COLO668 (cell line): ENCODE measurements at regions not wholly inside any gene's neighbourhood (a gene's known extent, or its start where the extent isn't known, plus 50 kb on each side); places are given as distances from the start of the nearest gene placed in this dataset.

Experiments used
- DNase-seq: peaks from one replicate; lab custom pipeline; 2025; ENCODE audit not compliant: unreplicated experiment; lab: John Stamatoyannopoulos, UW

- no peak for DNase-seq
Observed at GRCh38 chr6:43877036-43877435, 107.0 kb downstream of the VEGFA start.

- DNase-seq = no peak
Observed at GRCh38 chr6:43876602-43877001, 106.6 kb downstream of the VEGFA start.

DNA sequence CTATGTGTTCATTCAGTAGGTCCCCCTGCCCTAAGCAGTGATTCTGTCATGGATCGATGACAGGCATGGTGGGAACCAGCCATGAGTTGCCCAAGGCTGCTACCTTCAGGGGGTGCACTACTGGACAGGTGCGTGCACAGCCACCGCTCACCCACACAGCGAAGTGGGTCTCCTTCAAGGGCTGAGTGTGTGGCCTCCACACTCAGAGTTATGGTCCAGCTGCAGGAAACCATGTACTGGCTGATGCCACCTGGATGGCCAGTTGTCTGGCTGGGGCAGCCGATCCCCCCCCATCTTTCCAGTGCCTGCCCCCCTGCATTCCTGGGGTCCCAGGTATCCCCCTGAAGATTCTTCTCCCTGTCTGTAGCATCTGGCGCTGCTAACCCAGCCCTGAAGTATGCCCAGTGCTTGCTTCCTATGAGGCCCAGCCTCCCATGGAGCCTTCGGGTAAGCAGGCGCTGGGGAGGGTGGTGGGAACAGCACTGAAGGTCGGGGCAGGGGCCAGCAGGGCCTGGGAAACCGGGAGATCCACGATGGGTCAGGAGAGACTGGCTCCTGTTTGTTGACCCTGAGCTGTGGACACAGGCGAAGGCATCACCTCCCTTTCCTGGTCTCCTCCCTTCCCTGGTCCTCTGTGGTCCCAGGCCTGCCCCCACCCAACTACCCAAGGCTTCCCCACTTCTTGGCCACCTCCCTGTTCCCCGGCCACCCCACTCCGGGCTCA is 106.0 kb downstream of the VEGFA start:
- DNase-seq = no peak

DNA sequence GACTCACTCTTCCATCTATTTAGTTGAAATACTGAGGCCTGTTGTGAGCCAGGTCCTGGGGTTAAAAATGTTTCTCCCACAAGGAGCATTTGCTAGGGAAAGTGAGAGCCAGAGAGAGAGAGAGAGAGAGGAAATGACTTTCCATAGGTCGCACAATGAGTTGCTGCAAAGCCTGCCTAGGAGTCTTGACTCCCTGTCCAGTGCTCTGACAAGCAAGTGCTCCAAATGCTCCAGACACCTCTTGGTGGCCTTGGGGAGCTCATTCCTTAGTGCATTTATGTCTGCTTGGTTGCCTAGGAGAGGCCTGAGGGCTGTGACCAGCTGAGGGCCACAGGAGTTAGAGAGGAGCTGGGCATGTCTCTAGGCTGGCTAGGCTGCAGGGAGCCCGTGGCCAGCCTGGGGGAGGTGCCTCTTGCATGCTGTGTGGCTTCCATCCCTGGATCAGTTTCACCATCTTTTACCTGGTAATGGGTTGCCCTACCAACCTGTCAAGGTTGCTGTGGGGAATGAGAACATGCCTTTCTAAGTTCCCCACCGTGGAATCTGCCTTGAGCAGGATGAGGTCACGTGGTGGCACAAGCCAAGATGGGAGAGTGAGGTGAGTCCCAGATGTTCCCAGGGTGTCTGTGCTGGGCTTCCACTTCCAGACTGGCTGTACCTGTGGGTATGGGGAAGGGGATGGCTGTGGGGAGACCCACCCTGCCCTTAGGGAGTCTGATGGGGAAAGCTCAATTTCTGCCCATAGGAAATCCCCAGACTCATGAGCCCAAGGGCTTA is 105.0 kb downstream of the VEGFA start:
- DNase-seq = no peak

GRCh38 chr6:43873806-43874714 is 104.0 kb downstream of the VEGFA start:
- peak; percentile 78 for DNase-seq

DNA sequence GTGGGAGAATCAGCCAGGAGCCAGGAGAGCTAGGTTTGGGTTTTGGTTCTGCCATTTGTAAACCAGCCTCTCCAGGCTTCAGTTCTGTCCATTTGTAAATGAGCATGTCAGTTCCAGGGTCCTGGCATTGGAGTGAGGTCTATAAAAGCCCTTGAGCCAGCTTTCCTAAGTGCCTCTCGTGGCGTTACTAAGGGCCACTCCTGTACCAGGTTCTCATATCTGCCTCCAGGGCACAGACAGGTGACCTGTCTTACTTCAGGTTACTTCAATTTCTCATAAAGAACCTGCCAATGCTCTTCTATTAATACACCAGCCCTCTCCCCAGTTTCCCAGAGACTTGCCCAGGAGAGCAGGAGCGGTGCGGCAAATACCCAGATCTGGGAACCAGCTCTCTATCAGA is 101.9 kb downstream of the VEGFA start:
- no peak for DNase-seq

DNA sequence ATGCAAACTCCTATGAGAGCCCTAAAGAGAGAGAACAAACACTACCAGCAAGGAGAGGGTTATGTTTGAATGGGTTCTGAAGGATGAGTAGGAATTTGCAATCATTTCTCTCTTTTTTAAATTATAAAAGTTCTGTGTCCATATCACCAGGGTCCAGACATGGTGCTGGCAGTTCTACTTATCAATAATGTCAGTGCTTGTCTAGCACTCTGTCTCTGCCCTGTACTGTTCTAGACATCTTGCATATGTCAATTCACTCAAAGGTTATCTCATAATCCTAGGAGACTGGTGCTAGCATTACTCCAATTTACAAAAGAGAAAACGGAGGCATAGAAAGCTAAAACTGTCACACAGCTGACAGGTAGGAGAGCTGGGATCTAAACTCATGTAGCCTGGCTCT is 101.3 kb downstream of the VEGFA start:
- no peak for DNase-seq

DNA sequence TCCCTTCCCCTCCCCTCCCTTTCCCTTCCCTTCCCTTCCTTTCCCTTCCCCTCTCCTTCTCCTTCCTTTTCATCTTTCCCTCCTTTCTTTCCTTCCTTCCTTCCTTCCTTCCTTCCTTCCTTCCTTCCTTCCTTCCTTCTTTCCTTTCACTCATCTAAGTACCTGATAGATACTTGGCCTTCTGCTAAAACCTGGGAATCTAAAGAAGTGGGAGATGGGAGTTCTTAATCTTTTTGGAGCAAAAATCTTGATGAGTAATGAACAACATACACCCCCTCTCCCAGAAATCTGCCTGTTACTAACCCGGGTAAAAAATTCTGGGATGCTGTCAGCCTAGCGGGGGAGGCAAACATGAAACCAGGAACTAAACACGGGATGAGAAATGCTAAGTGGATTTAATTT is 100.7 kb downstream of the VEGFA start:
- no peak for DNase-seq

- no peak for DNase-seq
Observed at GRCh38 chr6:43869792-43870659, 100.0 kb downstream of the VEGFA start.

- DNase-seq = no peak
Observed at GRCh38 chr6:43869079-43869710, 99.2 kb downstream of the VEGFA start.

DNA sequence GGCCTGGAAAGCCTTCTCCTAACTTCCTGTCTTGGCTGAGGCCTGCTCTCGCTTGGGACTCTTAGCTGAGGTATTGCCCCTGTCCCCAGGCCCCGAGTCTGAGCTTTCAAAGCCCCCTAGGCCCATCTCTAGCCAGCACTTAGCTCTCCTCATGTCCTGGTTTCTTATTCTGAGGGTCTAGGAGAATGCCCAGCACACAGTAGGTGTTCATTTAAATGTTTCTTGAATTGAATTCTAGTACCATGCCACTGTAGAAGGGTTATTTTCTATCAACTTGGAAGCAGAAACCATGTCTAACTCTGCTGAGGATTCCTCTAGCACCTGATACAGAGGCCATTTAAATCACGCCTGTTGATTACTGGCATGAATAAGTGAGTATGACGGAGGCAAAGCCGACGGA is 98.5 kb downstream of the VEGFA start:
- no peak for DNase-seq

DNA sequence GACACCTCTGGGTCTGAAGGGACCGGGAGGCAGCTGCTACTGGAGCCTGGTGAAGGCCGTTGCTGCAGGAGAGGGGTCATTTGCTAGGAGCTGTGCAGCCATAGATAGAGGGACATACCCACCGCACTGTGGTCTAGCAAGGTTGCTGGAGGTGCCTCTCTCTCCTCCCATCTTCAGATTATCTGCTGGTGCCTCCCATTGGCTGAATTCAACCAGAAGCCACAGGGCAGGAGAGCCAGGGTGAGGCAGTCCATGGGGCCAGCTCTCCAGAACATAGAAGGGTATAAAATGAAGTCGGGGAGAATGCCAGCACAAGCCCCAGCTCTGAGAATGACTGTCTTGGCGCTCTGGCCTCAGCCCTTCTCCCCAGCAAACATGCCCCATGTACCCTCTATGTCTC is 98.0 kb downstream of the VEGFA start:
- DNase-seq = no peak

- no peak for DNase-seq
Observed at GRCh38 chr6:43867246-43867645, 97.2 kb downstream of the VEGFA start.

- DNase-seq = no peak
Observed at GRCh38 chr6:43865932-43866645, 96.1 kb downstream of the VEGFA start.

GRCh38 chr6:43865086-43865485 is 95.1 kb downstream of the VEGFA start:
- no peak for DNase-seq

GRCh38 chr6:43862925-43863324 is 92.9 kb downstream of the VEGFA start:
- DNase-seq = no peak

GRCh38 chr6:43861212-43861894 is 91.3 kb downstream of the VEGFA start:
- DNase-seq = no peak

- DNase-seq = peak; percentile 48
Observed at GRCh38 chr6:43860285-43860684, 90.3 kb downstream of the VEGFA start.

- no peak for DNase-seq
Observed at GRCh38 chr6:43859213-43859612, 89.2 kb downstream of the VEGFA start.
